ENCODE measurements at regions not wholly inside any gene's neighbourhood (a gene's known extent, or its start where the extent isn't known, plus 50 kb on each side); places are given as distances from the start of the nearest gene placed in this dataset.

DNA sequence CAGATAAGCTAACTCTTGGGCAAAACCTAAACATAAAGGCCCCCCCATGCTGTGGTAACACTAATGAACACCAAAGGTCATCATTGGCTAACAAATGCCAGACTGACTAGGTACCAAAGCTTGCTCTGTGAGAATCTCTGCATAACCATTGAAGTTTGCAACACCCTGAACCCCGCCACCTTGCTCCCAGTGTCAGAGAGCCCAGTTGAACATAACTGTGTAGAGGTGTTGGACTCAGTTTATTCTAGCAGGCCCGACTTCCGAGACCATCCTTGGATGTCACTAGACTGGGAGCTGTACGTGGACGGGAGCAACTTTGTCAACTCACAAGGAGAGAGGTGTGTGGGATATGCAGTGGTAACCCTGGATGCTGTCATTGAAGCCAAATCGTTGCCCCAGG is 602.2 kb downstream of the UQCRFS1 start:
- Mint-ChIP-seq H3K36me3 (ENCODE audit: low read depth) (peaks cover 2% of the 10 kb centered on the region), H3K27ac (ENCODE audit: unreplicated experiment) (no peak overlapping the region), H3K9me3 (peaks cover 20% of the 10 kb centered on the region), H3K4me1 (no peaks in the 10 kb centered on the region), H3K27me3 (ENCODE audit: low read depth) (no peaks in the 10 kb centered on the region), H3K4me3 (no peak overlapping the region)
- no peak for DNase-seq (ENCODE audit: low read depth, low spot score)
- no peak for TF ChIP-seq CTCF (conservative IDR thresholded peaks at IDR 0.05)

GRCh38 chr19:28609944-28610343 is 603.0 kb downstream of the UQCRFS1 start:
- no peak overlapping the region for H3K4me3 Mint-ChIP-seq
- no peak overlapping the region for H3K27ac Mint-ChIP-seq (ENCODE audit: unreplicated experiment)
- DNase-seq (ENCODE audit: low read depth, low spot score): no peak
- no peaks in the 10 kb centered on the region for H3K36me3 Mint-ChIP-seq (ENCODE audit: low read depth)
- H3K27me3 Mint-ChIP-seq (ENCODE audit: low read depth): no peaks in the 10 kb centered on the region
- no peak for TF ChIP-seq CTCF (conservative IDR thresholded peaks at IDR 0.05)
- H3K9me3 Mint-ChIP-seq: peaks cover 17% of the 10 kb centered on the region
- no peaks in the 10 kb centered on the region for H3K4me1 Mint-ChIP-seq

DNA sequence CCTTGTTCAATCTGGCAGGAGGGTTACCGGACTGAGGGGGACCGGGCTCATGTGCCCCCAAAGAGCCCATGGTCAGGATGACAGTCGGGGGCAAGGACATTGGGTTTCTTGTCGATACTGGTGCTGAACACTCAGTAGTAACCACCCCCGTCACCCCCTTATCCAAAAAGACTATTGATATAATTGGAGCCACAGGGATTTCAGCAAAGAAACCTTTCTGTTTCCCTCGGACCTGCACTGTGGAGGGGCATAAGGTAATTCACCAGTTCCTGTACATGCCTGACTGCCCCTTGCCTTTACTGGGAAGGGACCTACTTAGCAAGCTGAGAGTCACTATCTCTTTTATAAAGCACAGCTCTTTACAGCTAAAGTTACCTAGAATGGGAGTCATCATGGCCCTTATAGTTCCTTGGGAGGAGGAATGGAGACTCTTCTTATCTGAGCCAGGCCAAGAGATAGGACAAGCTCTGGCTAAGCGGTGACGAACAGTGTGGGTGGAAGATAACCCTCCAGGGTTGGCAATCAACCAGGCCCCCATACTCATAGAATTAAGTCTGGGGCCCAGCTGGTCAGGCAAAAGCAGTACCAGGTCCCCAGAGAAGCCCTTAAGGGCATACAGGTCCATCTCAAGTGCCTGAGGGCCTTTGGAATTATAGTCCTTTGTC is 603.7 kb downstream of the UQCRFS1 start:
- no peak for TF ChIP-seq CTCF (conservative IDR thresholded peaks at IDR 0.05)
- H3K4me3 Mint-ChIP-seq: no peak overlapping the region
- no peaks in the 10 kb centered on the region for H3K4me1 Mint-ChIP-seq
- H3K36me3 Mint-ChIP-seq (ENCODE audit: low read depth): no peaks in the 10 kb centered on the region
- peaks cover 14% of the 10 kb centered on the region for H3K9me3 Mint-ChIP-seq
- H3K27ac Mint-ChIP-seq (ENCODE audit: unreplicated experiment): no peak overlapping the region
- no peak for DNase-seq (ENCODE audit: low read depth, low spot score)
- H3K27me3 Mint-ChIP-seq (ENCODE audit: low read depth): no peaks in the 10 kb centered on the region

- Mint-ChIP-seq H3K9me3 (peaks cover 11% of the 10 kb centered on the region), H3K4me1 (no peaks in the 10 kb centered on the region), H3K36me3 (ENCODE audit: low read depth) (no peaks in the 10 kb centered on the region), H3K27ac (ENCODE audit: unreplicated experiment) (no peak overlapping the region), H3K4me3 (no peak overlapping the region), H3K27me3 (ENCODE audit: low read depth) (no peaks in the 10 kb centered on the region)
- DNase-seq (ENCODE audit: low read depth, low spot score): no peak
- TF ChIP-seq CTCF (conservative IDR thresholded peaks at IDR 0.05): no peak
These were observed 604.7 kb downstream of the UQCRFS1 start for GRCh38 chr19:28608292-28608691.

DNA sequence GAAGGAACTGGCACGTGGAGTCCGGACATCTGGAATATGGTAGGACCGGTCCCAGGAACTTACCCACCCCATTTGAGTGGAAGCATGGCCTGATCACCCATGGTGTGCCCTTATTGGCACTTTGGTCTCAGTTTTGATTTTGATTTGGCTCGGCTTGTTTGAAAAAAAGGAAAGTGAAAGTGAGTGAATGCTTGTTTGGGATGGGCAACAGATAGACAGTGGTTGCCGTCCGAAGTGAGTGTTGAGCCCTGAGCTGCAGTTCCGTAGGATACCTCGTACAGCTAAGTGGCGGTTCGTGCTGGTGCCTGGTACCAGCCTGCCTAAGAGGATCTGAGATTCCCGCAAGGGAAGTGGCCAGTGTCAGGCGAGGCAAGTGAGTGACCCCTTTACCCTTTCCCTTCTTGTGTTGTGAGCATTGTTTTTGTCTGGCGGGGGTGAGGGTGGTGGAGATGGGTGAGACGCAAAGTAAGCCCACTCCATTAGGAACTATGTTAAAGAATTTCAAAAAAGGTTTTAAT is 605.8 kb downstream of the UQCRFS1 start:
- Mint-ChIP-seq H3K27ac (ENCODE audit: unreplicated experiment) (no peak overlapping the region), H3K36me3 (ENCODE audit: low read depth) (no peaks in the 10 kb centered on the region), H3K9me3 (peaks cover 11% of the 10 kb centered on the region), H3K4me1 (no peaks in the 10 kb centered on the region), H3K27me3 (ENCODE audit: low read depth) (no peaks in the 10 kb centered on the region), H3K4me3 (no peak overlapping the region)
- DNase-seq (ENCODE audit: low read depth, low spot score): no peak
- no peak for TF ChIP-seq CTCF (conservative IDR thresholded peaks at IDR 0.05)
